HG02943 (cell line): ENCODE measurements at regions not wholly inside any gene's neighbourhood (a gene's known extent, or its start where the extent isn't known, plus 50 kb on each side); places are given as distances from the start of the nearest gene placed in this dataset.
"Not testable (repeated sequence)": the region's sequence is repeated elsewhere in the genome, so short reads cannot be mapped to it uniquely, and the experiment has no call there.

ENCODE experiments used
- ATAC-seq: cut with Tn5 transposase; IDR thresholded peaks from one replicate; pipeline ENCODE4 v1.9.1; 2021; ENCODE audit warnings: mild to moderate bottlenecking, low read depth, moderate library complexity; ENCODE audit not compliant: unreplicated experiment

DNA sequence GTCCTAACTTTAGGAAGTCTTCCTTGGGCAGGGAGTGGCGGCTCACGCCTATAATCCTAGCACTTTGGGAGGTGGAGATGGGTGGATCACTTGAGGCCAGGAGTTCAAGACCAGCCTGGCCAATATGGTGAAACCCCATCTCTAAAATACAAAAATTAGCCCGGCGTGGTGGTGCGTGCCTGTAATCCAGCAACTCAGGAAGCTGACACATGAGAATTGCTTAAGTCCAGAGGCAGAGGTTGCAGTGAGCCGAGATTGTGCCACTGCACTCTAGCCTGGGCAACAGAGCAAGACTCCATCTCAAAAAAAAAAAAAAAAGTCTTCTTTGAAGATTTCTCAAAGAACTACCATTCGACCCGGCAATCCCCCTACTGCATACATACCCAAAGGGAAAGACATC, 50.0 kb upstream of the GPCPD1 start:
- ATAC-seq, result not testable (repeated sequence)
